Endothelial cell of umbilical vein (primary cell): ENCODE measurements at regions not wholly inside any gene's neighbourhood (a gene's known extent, or its start where the extent isn't known, plus 50 kb on each side); places are given as distances from the start of the nearest gene placed in this dataset.

Source experiments
- CTCF ChIP-seq, 2 donors: IDR thresholded peaks; 1 replicate in 1 of 2; 2 replicates in 1 of 2; pipeline ENCODE4 v1.5.1; 2011; ENCODE audit warnings: low read length in 2 of 2, mild to moderate bottlenecking in 2 of 2, moderate library complexity in 2 of 2, control low read depth in 1 of 2, inconsistent platforms in 1 of 2, low read depth in 1 of 2; ENCODE audit not compliant: insufficient read depth in 1 of 2; ENCODE audit errors: extremely low read depth in 1 of 2
- EZH2 ChIP-seq: IDR thresholded peaks from 2 replicates; pipeline ENCODE4 v1.6.1; 2012; ENCODE audit warnings: borderline replicate concordance, low read depth, mild to moderate bottlenecking, moderate library complexity, low read length, inconsistent platforms; ENCODE audit not compliant: severe bottlenecking
- MYC ChIP-seq: IDR thresholded peaks from one replicate; pipeline ENCODE4 v1.6.1; 2011; ENCODE audit warnings: mild to moderate bottlenecking, low read depth, low read length
- POLR2A ChIP-seq: IDR thresholded peaks from 2 replicates; pipeline ENCODE4 v1.6.1; 2012; ENCODE audit warnings: low read depth, mild to moderate bottlenecking, control low read depth, low read length
- POLR2AphosphoS5 ChIP-seq: IDR thresholded peaks from 2 replicates; pipeline ENCODE4 v1.6.1; 2012; ENCODE audit warnings: low read depth, mild to moderate bottlenecking, control low read depth, low read length, moderate library complexity; ENCODE audit not compliant: insufficient read depth
- TF ChIP-seq, protein P1 (sequence below): IDR thresholded peaks from 2 replicates; pipeline ENCODE4 v1.6.1; 2011; ENCODE audit not compliant: insufficient read depth, insufficient read length

- no peak for TF ChIP-seq MYC
- no peak for TF ChIP-seq CTCF (IDR thresholded peaks at IDR 0.05; ENCODE audit: extremely low read depth in 1 of 2, insufficient read depth in 1 of 2, low read depth in 1 of 2, low read length in 2 of 2)
- TF ChIP-seq POLR2A = no peak
- TF ChIP-seq, protein P1, sequence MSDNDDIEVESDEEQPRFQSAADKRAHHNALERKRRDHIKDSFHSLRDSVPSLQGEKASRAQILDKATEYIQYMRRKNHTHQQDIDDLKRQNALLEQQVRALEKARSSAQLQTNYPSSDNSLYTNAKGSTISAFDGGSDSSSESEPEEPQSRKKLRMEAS = no peak
- no peak for TF ChIP-seq EZH2
- no peak for TF ChIP-seq POLR2AphosphoS5
These were observed 260.0 kb upstream of the TCF4 start for GRCh38 chr18:55847960-55848359.
